DLD1 (cell line): ENCODE measurements at regions not wholly inside any gene's neighbourhood (a gene's known extent, or its start where the extent isn't known, plus 50 kb on each side); places are given as distances from the start of the nearest gene placed in this dataset.

Source experiments
- in situ Hi-C: cut with HindIII; loops from 2 replicates; pipeline ENCODE4 v1.10.0; 2017; ENCODE audit warnings: low sequenced_read_pairs

DNA sequence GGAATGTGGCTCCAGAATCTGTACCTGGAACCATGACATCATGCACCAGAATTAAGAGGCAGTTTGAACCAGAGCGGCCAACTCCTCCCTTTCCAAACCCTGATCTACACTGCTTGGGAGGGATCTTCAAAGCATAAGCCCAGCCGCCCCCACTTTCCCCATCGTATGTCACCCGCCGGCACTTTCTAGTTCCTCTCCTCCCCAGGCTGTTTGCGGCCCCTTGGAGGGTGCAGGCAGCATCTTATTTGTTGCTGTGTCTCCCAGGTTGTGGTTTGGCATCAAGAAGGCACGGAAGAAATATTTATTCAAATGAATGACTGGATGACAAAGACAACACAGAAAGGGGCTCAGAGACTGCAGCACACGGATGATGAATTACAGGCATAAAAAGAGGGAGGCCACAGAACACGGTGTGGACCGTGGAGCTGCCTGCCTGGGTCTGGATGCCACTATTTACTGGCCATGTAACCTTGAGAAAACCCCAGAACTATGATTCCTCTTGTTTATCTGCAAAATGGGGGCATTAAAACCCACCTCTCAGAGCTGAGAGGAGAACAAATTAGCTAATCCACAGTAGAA is 305.8 kb downstream of the EIPR1 start:
- in situ Hi-C loops = no loop called here

DNA sequence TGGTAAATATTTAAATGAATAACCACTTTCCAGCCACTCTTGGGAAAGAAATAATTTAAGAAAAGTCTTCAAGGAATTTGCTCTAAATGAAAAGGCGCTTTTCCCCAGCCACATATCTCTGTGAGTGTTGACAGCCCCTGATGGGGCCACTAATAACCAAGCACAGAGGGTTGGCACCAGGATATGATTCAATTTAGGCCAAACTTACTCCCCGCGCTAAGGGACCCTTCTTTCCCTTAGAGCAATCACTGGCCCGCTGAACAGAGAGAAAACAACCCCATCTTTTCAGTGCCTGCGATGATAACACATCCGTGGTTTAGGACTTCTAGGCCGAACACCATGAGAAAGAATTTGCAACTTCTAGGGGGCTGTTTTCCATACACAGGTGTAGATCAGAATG is 310.8 kb downstream of the EIPR1 start:
- in situ Hi-C loops = no loop called here

DNA sequence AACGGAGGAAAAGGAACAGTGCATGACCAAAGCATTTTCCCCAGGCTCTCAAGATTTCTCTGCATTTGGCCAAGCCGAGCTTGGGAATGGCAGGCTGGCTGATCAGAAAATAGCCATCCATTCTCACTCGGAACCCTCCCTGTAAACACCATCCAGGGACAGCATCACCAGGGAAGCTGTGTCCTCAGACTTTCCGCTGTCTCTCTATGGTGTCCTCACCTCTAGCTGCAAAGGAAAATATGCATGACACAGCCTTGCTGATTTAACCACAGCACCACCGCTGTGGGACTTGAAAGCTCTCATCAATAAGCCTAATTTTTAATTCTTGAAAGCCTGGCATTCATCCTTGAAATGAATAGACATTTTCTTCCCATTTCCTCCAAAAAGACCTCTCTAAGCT is 311.7 kb downstream of the EIPR1 start:
- in situ Hi-C loops = no loop called here

DNA sequence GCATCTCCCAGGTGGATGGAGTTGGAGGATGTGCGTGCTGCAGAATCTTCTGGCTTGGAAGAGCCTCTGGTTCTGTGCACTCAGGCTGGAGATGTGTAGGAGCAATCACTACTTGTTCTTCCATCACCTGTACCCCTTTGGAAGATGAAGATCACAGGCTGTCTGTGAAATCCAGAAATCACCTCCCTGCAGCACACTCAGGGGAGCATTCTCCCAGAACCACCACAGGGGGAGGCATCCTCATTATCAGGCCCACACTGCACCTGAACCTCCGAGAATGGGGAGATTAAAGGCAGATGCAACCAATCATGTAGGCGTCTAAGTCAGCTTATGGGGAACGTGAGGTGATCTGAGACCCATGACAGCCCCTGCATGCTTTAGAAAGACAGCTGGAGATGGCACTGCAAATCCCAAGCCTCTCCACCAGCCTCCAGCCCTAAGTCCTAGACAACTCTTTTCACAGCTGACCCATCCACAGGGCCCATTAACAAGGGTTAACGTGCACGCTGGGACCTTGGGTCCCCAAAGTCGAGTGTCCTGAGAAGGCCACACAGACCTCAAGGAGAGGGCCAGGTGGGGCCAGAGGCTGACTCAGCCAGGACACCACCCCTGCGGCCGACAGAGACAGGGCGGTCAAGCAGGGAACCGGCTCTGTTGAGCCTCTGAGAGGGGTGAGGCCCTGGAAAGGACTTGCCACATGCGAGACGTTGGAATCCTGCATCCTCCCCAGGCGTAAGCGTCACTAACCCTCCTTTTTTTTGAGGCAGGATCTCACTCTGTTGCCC is 314.9 kb downstream of the EIPR1 start:
- in situ Hi-C loops = no loop called here

DNA sequence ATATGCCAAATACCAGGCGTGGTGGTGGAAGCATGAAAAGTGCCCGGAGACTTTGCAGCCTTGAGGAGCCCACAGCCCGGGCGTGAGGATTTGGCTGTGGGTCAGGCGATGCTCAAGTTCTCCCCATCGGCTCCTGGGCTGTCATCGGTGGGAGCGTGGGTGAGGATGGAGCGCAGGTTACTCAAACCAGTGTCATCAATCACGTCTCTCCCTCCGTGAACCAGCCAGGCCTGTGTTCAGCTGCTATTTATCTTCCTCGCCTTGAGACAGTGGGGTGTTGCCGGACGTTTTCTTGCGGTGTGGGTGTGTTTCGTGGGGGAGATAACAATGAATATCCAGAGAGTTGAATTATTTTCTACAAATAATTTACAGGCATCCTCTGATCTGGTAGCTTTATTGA is 317.6 kb downstream of the EIPR1 start:
- in situ Hi-C loops = no loop called here

DNA sequence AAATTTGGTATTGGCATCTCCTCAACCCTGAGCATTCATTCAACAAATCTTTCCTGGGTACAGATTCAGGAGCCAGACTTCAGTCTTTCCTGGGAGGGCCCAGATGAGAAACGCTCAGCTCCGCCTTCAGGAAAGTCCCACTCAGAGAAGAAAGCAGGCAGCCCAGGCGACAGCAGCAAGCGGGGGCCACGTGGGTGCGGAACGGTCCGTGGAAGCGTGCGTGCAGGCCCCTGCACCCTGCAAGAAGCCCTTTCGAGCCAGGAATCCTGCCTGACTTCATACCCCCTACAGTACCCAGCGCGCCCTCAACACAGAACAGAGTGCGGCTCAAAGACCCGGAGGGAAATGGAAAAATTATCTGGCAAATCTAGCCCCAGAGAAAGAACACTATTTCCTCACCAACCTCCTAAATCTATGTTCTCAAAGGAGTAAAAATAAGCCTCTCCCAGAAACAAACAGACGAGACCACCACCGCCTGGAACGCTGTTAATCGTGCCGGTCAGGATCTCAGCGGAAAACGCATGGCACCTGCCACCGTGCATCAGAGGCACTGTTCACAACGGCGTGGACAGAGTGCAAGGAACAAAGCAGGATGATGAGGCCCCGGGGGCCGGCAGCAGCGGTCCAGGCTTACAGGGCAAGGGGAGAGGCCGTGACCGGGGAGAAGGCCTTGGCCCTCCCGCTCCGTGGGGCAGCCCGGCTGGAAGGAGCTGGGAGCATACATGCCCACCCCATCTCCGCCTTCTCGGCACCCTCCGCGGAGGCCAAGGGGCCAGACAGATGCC is 318.3 kb downstream of the EIPR1 start:
- in situ Hi-C loops = no loop called here

DNA sequence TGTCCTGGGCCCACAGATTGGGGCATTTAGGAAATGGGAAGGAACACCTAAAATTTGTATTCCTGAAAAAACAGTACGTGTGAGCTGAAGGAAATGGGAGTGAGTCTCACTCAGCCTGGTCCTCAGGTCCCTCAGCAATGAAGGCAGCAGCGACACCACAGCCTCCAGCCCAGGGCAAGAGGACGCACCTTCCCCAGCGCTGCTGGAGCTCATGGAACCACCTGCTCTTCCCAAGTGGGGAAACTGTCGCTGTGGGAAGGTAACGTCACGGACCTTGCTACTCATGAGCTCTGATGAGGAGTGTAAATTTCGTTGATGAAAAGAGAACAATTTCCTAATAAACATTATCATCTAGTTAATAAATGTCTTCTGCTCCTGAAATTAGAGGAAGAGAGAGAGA is 323.6 kb downstream of the EIPR1 start:
- in situ Hi-C loops = no loop called here

DNA sequence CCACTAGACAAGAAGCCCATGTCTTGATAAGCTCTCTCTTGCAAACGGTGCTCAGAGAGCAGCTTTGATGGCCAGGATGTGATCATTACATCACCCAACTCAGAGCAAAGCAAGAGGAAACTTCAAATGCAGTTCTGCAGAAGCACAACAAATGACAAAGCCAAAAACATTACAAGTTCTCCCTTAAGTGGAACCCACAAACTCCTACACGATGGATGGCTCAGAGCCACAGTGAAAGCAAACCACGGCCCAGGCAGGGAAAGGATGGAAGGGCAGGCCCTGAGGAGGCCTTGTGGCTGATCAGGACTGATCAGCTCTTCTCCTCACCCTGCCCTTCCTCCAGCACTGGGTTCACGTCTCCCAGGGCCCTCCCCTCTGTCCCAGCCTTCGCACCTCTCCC is 326.4 kb downstream of the EIPR1 start:
- in situ Hi-C loops = no loop called here

DNA sequence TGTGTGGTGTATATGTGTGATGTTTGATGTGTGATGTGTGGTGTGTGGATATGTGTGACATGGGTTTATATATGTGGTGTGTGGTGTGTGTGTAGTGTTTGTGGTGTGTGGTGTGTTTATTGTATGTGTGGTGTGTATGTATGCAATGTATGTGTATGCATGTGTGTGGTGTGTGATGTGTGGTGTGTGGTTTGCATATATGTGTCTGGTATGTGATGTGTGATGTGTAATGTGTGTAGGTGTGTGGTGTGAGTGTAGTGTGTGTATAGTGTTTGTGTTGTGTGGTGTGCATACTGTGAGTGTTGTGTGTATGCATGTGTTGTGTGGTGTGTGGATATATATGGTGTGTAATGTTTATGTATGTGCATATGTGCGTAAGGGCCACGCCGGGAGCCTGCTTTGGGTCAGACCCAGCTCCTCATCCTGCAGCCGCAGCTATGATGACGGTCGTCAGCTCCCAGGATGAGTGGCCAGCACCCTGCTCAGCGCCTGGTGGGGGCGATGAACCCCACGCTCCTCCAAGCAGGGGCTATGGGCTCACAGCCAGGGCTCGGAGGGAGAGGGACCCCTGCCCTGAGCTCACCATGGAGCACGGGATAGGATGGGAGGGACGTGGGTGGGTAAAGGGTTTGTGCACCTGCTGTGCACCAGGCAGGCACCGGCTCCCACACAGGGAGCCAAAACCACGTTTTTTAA is 331.3 kb downstream of the EIPR1 start:
- in situ Hi-C loops = no loop called here

DNA sequence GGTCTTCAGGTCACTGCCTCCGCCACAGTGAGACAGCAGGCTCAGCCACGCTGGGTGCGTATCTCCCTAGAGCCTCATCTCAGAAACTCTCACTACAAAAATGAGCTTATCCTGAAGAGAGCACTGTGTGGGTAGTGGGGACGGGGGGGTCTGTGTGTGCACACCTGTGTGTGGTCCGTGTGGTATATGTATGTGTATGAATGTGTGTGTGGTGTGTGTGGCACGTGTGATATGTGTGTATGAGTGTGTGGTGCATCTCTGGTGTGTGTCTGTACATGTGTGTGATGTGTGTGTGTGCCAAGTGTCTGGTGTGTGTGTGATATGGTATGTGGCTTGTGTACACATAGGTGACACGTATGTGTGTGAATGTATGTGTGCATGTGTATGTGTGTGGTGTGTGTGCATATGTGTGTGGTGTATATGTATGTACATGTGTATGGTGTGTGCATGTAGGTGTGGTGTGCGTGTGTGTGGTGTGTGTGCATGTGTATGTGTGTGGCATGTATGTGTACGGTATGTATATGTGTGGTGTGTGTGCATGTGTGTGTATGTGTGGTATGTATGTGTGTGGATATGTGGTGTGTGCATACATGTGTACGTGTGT is 332.2 kb downstream of the EIPR1 start:
- in situ Hi-C loops = no loop called here

DNA sequence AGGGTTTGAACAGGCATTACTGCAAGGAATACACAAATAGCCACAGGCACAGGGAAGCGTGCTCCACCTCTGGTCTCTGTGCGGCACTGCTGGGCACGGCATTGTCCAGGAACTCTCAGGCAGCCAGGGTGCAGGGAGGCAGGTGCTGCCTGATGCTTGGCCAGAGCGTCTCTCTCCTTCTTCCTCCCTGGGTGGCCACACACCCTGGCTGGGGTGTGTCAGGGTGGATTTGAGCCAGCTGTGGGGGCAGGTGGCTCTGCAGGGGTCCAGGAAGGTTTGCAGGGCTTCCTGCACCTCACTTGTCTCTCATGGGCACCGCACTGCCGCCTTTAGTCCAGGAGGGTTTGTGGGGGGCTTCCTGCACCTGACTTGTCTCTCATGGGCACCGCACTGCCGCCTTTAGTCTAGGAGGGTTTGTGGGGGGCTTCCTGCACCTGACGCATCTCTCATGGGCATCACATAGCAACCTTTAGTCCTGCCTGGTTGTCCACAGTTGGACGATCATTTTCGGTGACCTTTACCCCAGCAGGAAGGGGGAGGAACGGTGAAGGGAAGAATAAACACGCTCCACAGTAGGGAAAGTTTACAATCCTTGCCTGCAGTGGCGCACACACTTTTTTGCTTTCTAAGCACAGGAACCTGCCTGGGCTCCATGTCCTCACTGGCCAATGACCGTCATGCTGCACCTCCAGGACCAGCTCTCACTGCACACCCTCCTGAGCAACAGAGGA is 332.9 kb downstream of the EIPR1 start:
- in situ Hi-C loops = no loop called here

DNA sequence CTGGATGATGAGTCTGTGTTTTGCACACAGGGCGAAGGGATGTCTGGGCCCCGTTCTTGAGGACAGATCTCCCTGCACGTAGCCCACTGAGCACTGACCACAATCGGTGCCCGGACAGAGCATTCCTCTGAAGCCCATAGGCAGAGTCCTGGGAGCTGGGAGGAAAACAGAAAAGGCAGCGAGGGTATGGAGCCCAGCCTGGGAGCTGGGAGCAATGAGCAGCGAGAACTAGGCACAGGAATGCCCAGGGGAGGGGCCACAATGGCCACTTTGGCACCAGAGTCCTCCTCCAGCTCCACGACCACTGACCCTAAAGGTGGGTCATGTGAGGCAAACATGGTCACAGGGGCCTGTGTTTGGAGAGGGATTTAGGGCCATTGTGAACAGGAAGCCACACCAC is 333.9 kb downstream of the EIPR1 start:
- in situ Hi-C loops = no loop called here

DNA sequence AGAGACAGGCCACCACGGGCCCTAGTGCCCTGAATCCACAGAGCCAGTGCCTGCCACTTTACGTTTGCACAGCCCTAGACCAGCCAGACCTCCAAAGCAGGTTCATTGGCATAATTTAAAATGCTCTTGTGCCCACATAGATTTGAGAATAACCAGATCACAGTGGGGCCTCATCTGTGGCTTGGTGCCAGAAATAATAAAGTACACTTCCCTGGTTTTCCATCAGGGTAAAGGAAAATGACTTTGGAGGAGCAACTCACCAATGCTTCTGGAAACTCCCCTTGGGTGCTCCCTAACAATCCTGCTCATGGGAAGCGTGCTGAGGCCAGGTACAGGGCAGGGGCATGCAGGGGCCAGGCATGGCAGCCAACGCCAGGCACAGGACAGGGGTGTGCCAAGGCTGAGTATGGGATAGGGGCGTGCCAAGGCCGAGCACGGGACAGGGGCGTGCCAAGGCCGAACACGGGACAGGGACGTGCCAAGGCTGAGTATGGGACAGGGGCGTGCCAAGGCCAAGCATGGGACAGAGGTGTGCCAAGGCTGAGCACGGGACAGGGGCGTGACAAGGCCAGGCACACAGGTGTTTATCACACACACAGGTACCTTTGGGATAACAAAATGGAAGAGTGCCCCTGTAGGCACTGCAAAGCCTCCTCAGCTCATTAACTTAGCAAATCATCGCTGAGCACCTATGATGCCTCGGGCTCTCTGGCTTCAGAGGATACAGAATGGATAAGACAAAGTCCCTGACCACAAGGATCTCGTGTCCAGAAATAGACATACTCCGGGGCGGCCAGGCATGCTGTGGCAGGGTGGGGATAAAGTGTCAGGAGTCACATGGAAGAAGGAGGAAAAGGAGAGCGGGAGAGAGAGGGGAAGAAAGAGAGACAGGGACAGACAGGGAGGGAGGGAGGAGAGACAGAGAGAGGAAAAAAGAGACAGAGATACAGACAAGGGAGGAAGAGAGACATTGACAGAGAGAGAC is 334.7 kb downstream of the EIPR1 start:
- in situ Hi-C loops = no loop called here

DNA sequence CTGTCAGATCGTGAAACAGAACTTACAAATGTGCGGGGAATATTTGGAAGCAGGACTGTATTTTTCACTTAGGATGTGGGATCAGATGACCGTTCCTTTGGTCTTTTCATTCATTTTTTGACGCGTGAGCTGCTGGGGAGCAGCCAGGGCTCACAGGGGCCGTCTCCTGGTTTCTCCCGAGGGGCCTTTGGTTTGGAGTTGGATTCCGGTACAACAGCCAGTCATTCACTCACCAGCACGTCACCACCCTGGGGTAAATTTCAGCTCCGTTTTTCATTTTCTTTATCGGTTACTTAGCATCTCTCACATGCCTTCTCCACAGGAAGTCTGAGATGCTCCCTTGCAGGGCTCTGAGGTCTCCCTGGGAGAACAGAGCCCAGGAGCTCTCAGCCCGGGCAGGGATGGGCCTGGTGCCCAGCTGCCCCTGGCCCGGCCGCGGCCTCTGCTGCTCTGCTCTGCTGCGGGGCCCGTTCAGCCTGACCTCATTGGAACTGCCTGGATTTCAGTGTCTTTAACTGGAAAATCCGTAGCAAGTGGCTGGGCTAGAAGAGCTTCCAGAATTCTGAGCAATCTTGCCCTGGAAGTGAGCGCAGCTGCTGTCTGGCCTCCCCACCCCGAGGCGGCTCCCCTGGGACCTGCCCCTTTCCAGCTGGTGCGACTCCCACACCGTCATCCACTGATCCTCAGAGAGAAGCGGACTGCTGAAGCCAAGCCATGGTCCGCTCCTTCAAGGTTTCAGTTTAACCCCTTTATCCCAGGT is 335.6 kb downstream of the EIPR1 start:
- in situ Hi-C loops = no loop called here

DNA sequence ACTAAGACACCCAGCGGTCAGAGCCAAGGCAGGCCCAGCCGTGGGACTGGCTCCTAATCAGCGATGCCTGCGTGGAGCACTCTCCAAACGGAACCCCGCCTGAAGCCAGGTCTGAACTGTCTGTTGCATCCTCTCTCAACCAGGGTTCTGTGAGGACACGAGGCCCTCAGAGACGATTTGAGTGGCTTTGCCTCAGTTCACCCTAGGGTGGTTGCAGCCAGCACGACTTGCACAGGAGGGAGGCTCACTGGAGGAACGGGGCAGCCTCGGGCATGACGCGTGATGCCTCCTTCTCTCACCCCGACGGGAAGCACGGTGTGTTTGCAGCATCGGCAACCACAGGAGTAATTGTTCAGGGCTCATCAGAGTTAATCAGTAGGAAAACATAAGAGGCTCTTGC is 336.4 kb downstream of the EIPR1 start:
- in situ Hi-C loops = no loop called here

DNA sequence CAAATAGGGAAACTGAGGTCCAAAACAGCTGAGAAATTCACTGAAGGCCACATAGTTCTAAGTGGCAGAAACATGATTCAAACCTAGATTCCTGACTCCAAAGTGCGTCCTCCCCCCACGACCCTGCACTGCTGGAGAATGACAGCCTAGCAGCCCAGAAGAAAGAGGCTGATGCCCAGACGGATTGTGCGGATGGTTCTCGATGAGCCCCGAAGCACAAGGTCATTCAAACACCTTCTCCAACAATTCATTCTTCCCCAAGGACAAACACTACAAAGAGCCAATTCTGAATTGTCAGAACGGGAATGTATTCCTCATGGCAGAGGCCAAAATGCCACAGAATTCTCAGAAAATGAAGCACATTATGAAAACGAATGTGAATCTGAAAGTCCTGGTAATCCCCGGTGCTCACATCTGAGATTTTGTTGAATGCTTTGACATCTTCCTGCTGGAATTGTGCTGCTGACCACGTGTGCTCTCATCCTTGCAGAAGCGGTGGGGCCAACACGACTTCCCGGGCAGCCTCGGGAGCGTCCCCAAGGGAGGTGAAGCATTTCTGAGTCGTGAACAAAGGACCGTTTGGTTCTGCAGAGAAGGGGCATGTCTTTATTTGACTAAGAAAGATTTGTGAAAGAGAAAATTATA is 337.0 kb downstream of the EIPR1 start:
- in situ Hi-C loops = no loop called here

DNA sequence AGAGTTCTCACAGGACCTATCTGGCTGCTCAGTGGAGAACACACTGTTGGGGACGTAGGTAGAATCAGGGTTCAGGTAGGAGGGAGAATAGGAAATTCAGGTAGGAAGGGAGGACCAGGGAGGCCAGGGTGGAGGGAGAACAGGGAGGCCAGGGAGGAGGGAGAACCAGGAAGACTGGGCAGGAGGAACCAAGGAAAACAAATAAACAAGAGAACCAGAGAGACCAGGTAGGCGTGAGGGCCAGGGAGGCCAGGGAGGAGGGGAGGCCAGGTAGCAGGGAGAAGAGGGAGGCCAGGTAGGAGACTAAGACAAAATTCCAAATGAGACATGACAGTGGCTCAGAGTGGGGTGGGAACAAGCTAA is 337.6 kb downstream of the EIPR1 start:
- in situ Hi-C loops = no loop called here
